ENCODE measurements at regions not wholly inside any gene's neighbourhood (a gene's known extent, or its start where the extent isn't known, plus 50 kb on each side); places are given as distances from the start of the nearest gene placed in this dataset.

- TF ChIP-seq EZH2 (IDR thresholded peaks at IDR 0.05; ENCODE audit: low read depth) (no peak), CTCF (conservative IDR thresholded peaks at IDR 0.05) (no peak)
Observed at GRCh38 chr2:71901466-71901865, 246.2 kb downstream of the CYP26B1 start.

Data from PC-9 (cell line).